PFSK-1 (cell line): ENCODE measurements at regions not wholly inside any gene's neighbourhood (a gene's known extent, or its start where the extent isn't known, plus 50 kb on each side); places are given as distances from the start of the nearest gene placed in this dataset.

ENCODE experiments used
- FOXP2 ChIP-seq: optimal IDR thresholded peaks from 2 replicates; pipeline ENCODE3; 2011; ENCODE audit warnings: borderline replicate concordance, control low read depth, inconsistent platforms; ENCODE audit not compliant: insufficient read depth; ENCODE audit errors: extremely low read length, extremely low read depth
- POLR2AphosphoS5 ChIP-seq: IDR thresholded peaks from 2 replicates; pipeline ENCODE4 v1.6.1; 2012; ENCODE audit warnings: low read depth, mild to moderate bottlenecking, control low read depth, low read length, moderate library complexity
- REST ChIP-seq, 2 experiments: IDR thresholded peaks; 2 replicates each; pipeline versions ENCODE4 v1.6.1 to v1.8.0; 2011 to 2012; ENCODE audit warnings: low read depth in 2 of 2, low read length in 2 of 2, control low read depth in 1 of 2, inconsistent platforms in 1 of 2, mild to moderate bottlenecking in 1 of 2, moderate library complexity in 1 of 2; ENCODE audit not compliant: insufficient read depth in 1 of 2
- SIN3A ChIP-seq: IDR thresholded peaks from 2 replicates; pipeline ENCODE4 v1.6.1; 2012; ENCODE audit warnings: mild to moderate bottlenecking, low read length, moderate library complexity, borderline replicate concordance; ENCODE audit not compliant: insufficient read depth
- TAF1 ChIP-seq: IDR thresholded peaks from 2 replicates; pipeline ENCODE4 v1.6.1; 2012; ENCODE audit warnings: low read length, control low read depth, borderline replicate concordance; ENCODE audit not compliant: insufficient read depth

GRCh38 chr10:123599366-123599849, 66.7 kb upstream of the GPR26 start:
- no peak for TF ChIP-seq FOXP2
- TF ChIP-seq SIN3A = no peak

GRCh38 chr10:123600177-123600576, 66.0 kb upstream of the GPR26 start:
- no peak for TF ChIP-seq SIN3A
- TF ChIP-seq FOXP2 = no peak
- no peak for TF ChIP-seq REST (IDR thresholded peaks at IDR 0.05; ENCODE audit: insufficient read depth in 1 of 2, low read depth in 2 of 2, low read length in 2 of 2)
- TF ChIP-seq TAF1 = no peak
- TF ChIP-seq POLR2AphosphoS5 = no peak

GRCh38 chr10:123603130-123603529, 63.0 kb upstream of the GPR26 start:
- TF ChIP-seq POLR2AphosphoS5 = no peak
- no peak for TF ChIP-seq TAF1
- no peak for TF ChIP-seq REST (IDR thresholded peaks at IDR 0.05; ENCODE audit: insufficient read depth in 1 of 2, low read depth in 2 of 2, low read length in 2 of 2)

- TF ChIP-seq SIN3A (no peak), FOXP2 (no peak), POLR2AphosphoS5 (no peak), TAF1 (no peak)
Measured at GRCh38 chr10:123604506-123604905, 61.6 kb upstream of the GPR26 start.

GRCh38 chr10:123606006-123606405, 60.1 kb upstream of the GPR26 start:
- TF ChIP-seq POLR2AphosphoS5 (no peak), SIN3A (no peak), REST (IDR thresholded peaks at IDR 0.05; ENCODE audit: insufficient read depth in 1 of 2, low read depth in 2 of 2, low read length in 2 of 2) (no peak)

- TF ChIP-seq REST (IDR thresholded peaks at IDR 0.05; ENCODE audit: insufficient read depth in 1 of 2, low read depth in 2 of 2, low read length in 2 of 2) (no peak), POLR2AphosphoS5 (no peak), SIN3A (no peak), TAF1 (no peak), FOXP2 (no peak)
Measured at GRCh38 chr10:123606955-123607354, 59.2 kb upstream of the GPR26 start.
